HCT116 (cell line): ENCODE measurements at regions not wholly inside any gene's neighbourhood (a gene's known extent, or its start where the extent isn't known, plus 50 kb on each side); places are given as distances from the start of the nearest gene placed in this dataset.

ENCODE experiments used
- ATAC-seq: fragments of 200-7000 bp; cut with Tn5 transposase; 2 replicates; pipeline ENCODE4 v1.9.1; 2020; ENCODE audit warnings: mild to moderate bottlenecking, moderate library complexity
- BruUV-seq: library from RNA; stranded (reverse); fragments of 400-500 nt; replicated peaks from 2 replicates; lab custom pipeline; 2021; lab: Mats Ljungman, UMichigan
- CTCF ChIA-PET: fragments of 300-600 bp; sonication (Branson Sonifier 250); formaldehyde crosslinking; loops from one replicate; lab custom pipeline; 2021; ENCODE audit warnings: antibody characterized with exemption; lab: Charles Lee
- POLR2A ChIA-PET: fragments of 300-600, 350-600 bp; sonication (Branson Sonifier 250); formaldehyde crosslinking; loops from one replicate; lab custom pipeline; 2021; ENCODE audit warnings: antibody characterized with exemption; lab: Charles Lee
- RAD21 ChIA-PET, 2 experiments: fragments of 300-600 bp; sonication (Branson Sonifier 250); formaldehyde crosslinking; loops; one replicate each; lab custom pipeline; 2023; ENCODE audit warnings: low total read pairs in 2 of 2; ENCODE audit not compliant: uncharacterized antibody in 2 of 2, unreplicated experiment in 2 of 2, low non-redundant PET in 1 of 2; lab: Charles Lee
- DNase-seq: peaks from one replicate; pipeline ENCODE4 v3.0.0-alpha.2; 2010; ENCODE audit warnings: low read depth, low spot score
- H2AFZ ChIP-seq: fragments of 200-600 bp; shearing (Covaris generic), sonication (generic); 2 replicates; pipeline ENCODE4 v1.6.1; 2017; ENCODE audit warnings: low read depth, mixed run types, mixed read lengths, antibody characterized with exemption, low read length; ENCODE audit not compliant: poor library complexity, severe bottlenecking
- H3K27ac ChIP-seq: 2 replicates; pipeline ENCODE4 v1.5.1; 2012; ENCODE audit warnings: low read depth, low read length
- H3K27me3 ChIP-seq: fragments of 200-600 bp; sonication (generic); 2 replicates; pipeline ENCODE4 v1.6.1; 2016; ENCODE audit warnings: mixed run types, low read length, mixed read lengths; ENCODE audit not compliant: insufficient read depth
- H3K36me3 ChIP-seq, 2 experiments: fragments of 200-500 bp in 1 of 2; fragments of 200-600 bp in 1 of 2; sonication (Bioruptor generic) in 1 of 2; sonication (generic) in 1 of 2; 2 replicates each; pipeline versions ENCODE4 v1.5.1 to v1.6.1; 2014 to 2016; ENCODE audit warnings: low read length in 2 of 2, inconsistent platforms in 1 of 2, mixed read lengths in 1 of 2, mixed run types in 1 of 2; ENCODE audit not compliant: insufficient read depth in 2 of 2, control insufficient read depth in 1 of 2
- H3K4me1 ChIP-seq, 2 experiments: fragments of 200-600 bp in 1 of 2; sonication (generic) in 1 of 2; 2 replicates each; pipeline versions ENCODE4 v1.5.1 to v1.6.1; 2012 to 2017; ENCODE audit warnings: low read length in 2 of 2, inconsistent platforms in 1 of 2, mild to moderate bottlenecking in 1 of 2, mixed read lengths in 1 of 2, mixed run types in 1 of 2, moderate library complexity in 1 of 2; ENCODE audit not compliant: insufficient read depth in 2 of 2, control insufficient read depth in 1 of 2
- H3K4me2 ChIP-seq: fragments of 200-600 bp; sonication (generic); 2 replicates; pipeline ENCODE4 v1.6.1; 2017; ENCODE audit warnings: mixed run types, low read length, mixed read lengths
- H3K4me3 ChIP-seq, 2 experiments: fragments of 200-600 bp in 1 of 2; sonication (generic) in 1 of 2; replicated peaks in 1 of 2; 2 replicates each; pipeline ENCODE4 v1.5.1; 2011 to 2016; ENCODE audit warnings: low read length in 2 of 2, control low read depth in 1 of 2, low read depth in 1 of 2, mild to moderate bottlenecking in 1 of 2, mixed read lengths in 1 of 2, mixed run types in 1 of 2
- H3K79me2 ChIP-seq: fragments of 200-600 bp; sonication (generic); 2 replicates; pipeline ENCODE4 v1.6.1; 2017; ENCODE audit warnings: mild to moderate bottlenecking, mixed run types, low read length, moderate library complexity, mixed read lengths; ENCODE audit not compliant: insufficient read depth
- H3K9ac ChIP-seq: fragments of 200-600 bp; sonication (generic); 2 replicates; pipeline ENCODE4 v1.6.1; 2016; ENCODE audit warnings: low read length, mixed read lengths
- H3K9me2 ChIP-seq: fragments of 200-600 bp; sonication (generic), shearing (Covaris generic); 2 replicates; pipeline ENCODE4 v1.6.1; 2017; ENCODE audit warnings: mixed run types, mild to moderate bottlenecking, moderate library complexity; ENCODE audit not compliant: insufficient read depth
- H3K9me3 ChIP-seq, 2 experiments: fragments of 200-500 bp in 1 of 2; fragments of 200-600 bp in 1 of 2; sonication (Bioruptor generic) in 1 of 2; sonication (generic) in 1 of 2; 2 replicates each; pipeline ENCODE4 v1.6.1; 2014 to 2017; ENCODE audit warnings: low read length in 2 of 2, mixed read lengths in 2 of 2, inconsistent platforms in 1 of 2, low read depth in 1 of 2, mild to moderate bottlenecking in 1 of 2, mixed run types in 1 of 2, moderate library complexity in 1 of 2; ENCODE audit not compliant: control insufficient read depth in 1 of 2, insufficient read depth in 1 of 2
- H4K20me1 ChIP-seq: fragments of 200-600 bp; sonication (generic), shearing (Covaris generic); 2 replicates; pipeline ENCODE4 v1.6.1; 2017; ENCODE audit warnings: mixed run types, mild to moderate bottlenecking, moderate library complexity; ENCODE audit not compliant: insufficient read depth
- EGR1 ChIP-seq: IDR thresholded peaks from 2 replicates; pipeline ENCODE4 v1.6.1; 2012; ENCODE audit warnings: low read depth
- EZH2phosphoT487 ChIP-seq: fragments of 200-600 bp; IDR thresholded peaks from 2 replicates; pipeline ENCODE4 v1.6.1; 2018; ENCODE audit warnings: antibody characterized with exemption, borderline replicate concordance
- JUND ChIP-seq: IDR thresholded peaks from 2 replicates; pipeline ENCODE4 v1.6.1; 2012
- YY1 ChIP-seq: IDR thresholded peaks from 2 replicates; pipeline ENCODE4 v1.6.1; 2011; ENCODE audit warnings: low read length, low read depth, moderate library complexity, mild to moderate bottlenecking; ENCODE audit not compliant: insufficient replicate concordance; ENCODE audit errors: extremely low read depth
- ZFX ChIP-seq: fragments of 450-650 bp; IDR thresholded peaks from 2 replicates; pipeline ENCODE4 v1.6.1; 2017
- intact Hi-C: fragments of 100-400 bp; cut with micrococcal nuclease; formaldehyde crosslinking; loops from 2 replicates; pipeline ENCODE4 v1.10.0; 2022
- TF ChIP-seq, protein P1 (sequence below): IDR thresholded peaks from 2 replicates; pipeline ENCODE4 v1.6.1; 2011; ENCODE audit warnings: mild to moderate bottlenecking, low read length, moderate library complexity; ENCODE audit not compliant: insufficient replicate concordance; ENCODE audit errors: extremely low read depth

DNA sequence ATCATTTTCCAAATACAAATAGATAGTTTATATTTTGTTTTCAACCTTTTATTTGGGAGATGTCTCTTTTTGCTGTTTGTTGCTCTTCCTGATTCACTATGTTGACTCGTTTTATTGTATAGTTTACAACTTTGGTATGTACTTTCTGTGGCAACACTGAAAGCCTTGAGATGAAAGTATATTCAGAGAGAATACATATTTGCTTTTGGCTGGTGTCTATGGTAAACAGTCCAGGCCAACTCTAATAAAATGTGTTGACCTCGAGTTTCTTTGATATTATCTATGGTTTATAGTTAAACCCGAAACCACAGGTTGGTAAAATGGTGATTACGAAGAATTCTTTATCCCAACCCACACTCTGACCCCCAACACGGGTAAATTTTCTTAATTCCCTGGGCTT lies 919.6 kb upstream of the MAP3K7 start (continued):
- TF ChIP-seq, protein P1, sequence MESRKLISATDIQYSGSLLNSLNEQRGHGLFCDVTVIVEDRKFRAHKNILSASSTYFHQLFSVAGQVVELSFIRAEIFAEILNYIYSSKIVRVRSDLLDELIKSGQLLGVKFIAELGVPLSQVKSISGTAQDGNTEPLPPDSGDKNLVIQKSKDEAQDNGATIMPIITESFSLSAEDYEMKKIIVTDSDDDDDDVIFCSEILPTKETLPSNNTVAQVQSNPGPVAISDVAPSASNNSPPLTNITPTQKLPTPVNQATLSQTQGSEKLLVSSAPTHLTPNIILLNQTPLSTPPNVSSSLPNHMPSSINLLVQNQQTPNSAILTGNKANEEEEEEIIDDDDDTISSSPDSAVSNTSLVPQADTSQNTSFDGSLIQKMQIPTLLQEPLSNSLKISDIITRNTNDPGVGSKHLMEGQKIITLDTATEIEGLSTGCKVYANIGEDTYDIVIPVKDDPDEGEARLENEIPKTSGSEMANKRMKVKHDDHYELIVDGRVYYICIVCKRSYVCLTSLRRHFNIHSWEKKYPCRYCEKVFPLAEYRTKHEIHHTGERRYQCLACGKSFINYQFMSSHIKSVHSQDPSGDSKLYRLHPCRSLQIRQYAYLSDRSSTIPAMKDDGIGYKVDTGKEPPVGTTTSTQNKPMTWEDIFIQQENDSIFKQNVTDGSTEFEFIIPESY: no peak
- TF ChIP-seq, all 23 proteins: peak for 0

DNA sequence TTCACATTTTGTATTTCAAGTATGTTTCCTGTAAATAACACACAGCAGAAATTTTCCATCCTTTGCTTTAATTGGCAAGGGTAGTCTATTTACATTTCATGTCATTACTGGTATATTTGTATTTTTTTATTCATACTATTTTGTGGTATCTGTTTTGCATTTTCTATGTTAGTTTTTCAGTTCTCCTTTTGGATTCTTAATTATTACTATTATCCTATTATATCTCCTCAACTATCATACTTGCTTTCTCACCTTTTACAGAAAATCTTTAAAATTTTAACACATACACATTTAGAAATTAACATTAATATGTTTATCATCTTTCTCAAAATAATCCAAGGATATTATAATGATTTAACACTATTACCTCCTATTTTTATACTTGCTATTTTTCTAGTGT lies 918.3 kb upstream of the MAP3K7 start:
- CTCF ChIA-PET: no interaction called here
- TF ChIP-seq EGR1 (no peak), YY1 (no peak), ZFX (no peak), JUND (no peak)
- TF ChIP-seq, all 23 proteins: peak for 0
- DNase-seq (no peak), ATAC-seq (no peak)
- intact Hi-C loops: no loop called here
- ChIA-PET RAD21 (no interaction called here), POLR2A (no interaction called here)
- H3K9me2 ChIP-seq: no peaks in the 10 kb centered on the region
- H2AFZ ChIP-seq: no peak overlapping the region
- no peak overlapping the region for H3K4me2 ChIP-seq
- no peaks in the 10 kb centered on the region for H3K27me3 ChIP-seq
- H3K4me3 ChIP-seq: no peak overlapping the region
- H3K79me2 ChIP-seq: no peaks in the 10 kb centered on the region
- H4K20me1 ChIP-seq: no peaks in the 10 kb centered on the region
- no TSS peak for BruUV-seq
- peaks cover 0 to 22% of the 10 kb centered on the region in 2 experiments; a peak in 3 of 4 replicates for H3K9me3 ChIP-seq
- no peak overlapping the region for H3K9ac ChIP-seq
- no peak overlapping the region for H3K27ac ChIP-seq
- no peaks in the 10 kb centered on the region for H3K36me3 ChIP-seq
- H3K4me1 ChIP-seq: no peaks in the 10 kb centered on the region

DNA sequence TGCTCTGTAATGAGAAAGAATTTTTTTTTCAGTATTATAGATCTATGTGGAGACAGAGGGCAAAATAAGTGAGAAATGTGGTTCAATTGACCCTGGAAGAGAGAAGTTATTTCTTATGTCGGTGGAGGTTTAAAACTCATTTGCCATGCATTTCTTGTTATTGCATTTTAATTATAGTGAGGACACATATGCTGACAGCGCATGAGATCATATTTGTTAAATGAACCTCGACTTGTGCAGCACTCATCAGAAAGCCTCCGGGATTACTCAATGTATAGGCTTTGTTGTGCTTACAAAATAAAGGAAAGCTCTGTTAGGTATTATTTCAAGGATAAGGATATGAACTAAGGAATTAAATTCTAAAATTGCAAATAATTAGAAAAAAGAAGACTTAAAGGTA lies 915.1 kb upstream of the MAP3K7 start:
- CTCF ChIA-PET: no interaction called here
- no peak for DNase-seq
- no peaks in the 10 kb centered on the region for H3K36me3 ChIP-seq
- H3K27ac ChIP-seq: no peak overlapping the region
- no peak overlapping the region for H3K4me2 ChIP-seq
- intact Hi-C loops: no loop called here
- ATAC-seq: no peak
- no peak overlapping the region for H3K9ac ChIP-seq
- H2AFZ ChIP-seq: no peak overlapping the region
- H4K20me1 ChIP-seq: no peaks in the 10 kb centered on the region
- H3K4me3 ChIP-seq: no peak overlapping the region
- no peaks in the 10 kb centered on the region for H3K79me2 ChIP-seq
- H3K27me3 ChIP-seq: no peaks in the 10 kb centered on the region
- TF ChIP-seq JUND (no peak), EZH2phosphoT487 (no peak)
- TF ChIP-seq, all 23 proteins: peak for 0
- H3K9me3 ChIP-seq: peaks cover 0 to 22% of the 10 kb centered on the region in 2 experiments; a peak in 3 of 4 replicates
- RAD21 ChIA-PET: no interaction called here
- H3K4me1 ChIP-seq: no peaks in the 10 kb centered on the region
- BruUV-seq: no TSS peak
- POLR2A ChIA-PET: no interaction called here
- H3K9me2 ChIP-seq: no peaks in the 10 kb centered on the region
